ENCODE measurements at regions not wholly inside any gene's neighbourhood (a gene's known extent, or its start where the extent isn't known, plus 50 kb on each side); places are given as distances from the start of the nearest gene placed in this dataset.
"Not testable (repeated sequence)": the region's sequence is repeated elsewhere in the genome, so short reads cannot be mapped to it uniquely, and the experiment has no call there.

DNA sequence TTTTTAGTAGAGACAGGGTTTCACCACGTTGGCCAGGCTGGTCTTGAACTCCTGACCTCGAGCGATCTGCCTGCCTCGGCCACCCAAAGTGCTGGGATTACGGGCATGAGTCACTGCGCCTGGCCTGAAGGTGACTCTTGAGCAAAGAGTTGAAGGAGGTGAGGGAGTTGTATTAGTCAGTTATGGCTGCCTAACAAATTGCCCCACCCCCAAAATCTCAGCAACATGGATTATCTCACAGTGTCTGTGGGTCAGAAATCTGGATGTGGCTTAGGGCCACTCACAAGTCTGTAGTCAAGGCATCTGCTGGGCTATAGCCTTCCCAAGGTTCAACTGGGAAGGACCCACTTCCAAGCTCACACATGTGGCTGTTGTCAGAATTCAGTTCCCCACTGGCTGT, 52.8 kb upstream of the ADGRE5 start:
- H3K9ac ChIP-seq = no peak overlapping the region

GRCh38 chr19:14327061-14327460, 54.2 kb upstream of the ADGRE5 start:
- not testable (repeated sequence) for H3K4me1 Mint-ChIP-seq; H3K27me3 Mint-ChIP-seq (ENCODE audit: insufficient read depth, low read depth); H3K4me3 ChIP-seq; H3K9ac ChIP-seq; H3K36me3 ChIP-seq; H3K4me3 Mint-ChIP-seq; H3K27ac Mint-ChIP-seq; H3K9me3 ChIP-seq (ENCODE audit: low read depth); H3K4me1 ChIP-seq; H3K36me3 Mint-ChIP-seq; H3K27me3 ChIP-seq; H3F3A ChIP-seq (ENCODE audit: low read depth); H3K9me3 Mint-ChIP-seq; H3K27ac ChIP-seq; H3K4me2 ChIP-seq; DNase-seq (ENCODE audit: low spot score); H2AFZ ChIP-seq (replicated peaks); H3K79me2 ChIP-seq (ENCODE audit: low read depth); H4K20me1 ChIP-seq (ENCODE audit: low read depth)

More for the DNA sequence above, 52.8 kb upstream of the ADGRE5 start:
- H3K9me3 Mint-ChIP-seq = no peaks in the 10 kb centered on the region
- H3K4me1 Mint-ChIP-seq = peaks cover 7% of the 10 kb centered on the region
- no peaks in the 10 kb centered on the region for H3K9me3 ChIP-seq (ENCODE audit: low read depth)
- H3K27ac Mint-ChIP-seq = no peak overlapping the region
- no peak overlapping the region for H3K4me3 Mint-ChIP-seq
- no peak overlapping the region for H2AFZ ChIP-seq (replicated peaks)
- peaks cover 2% of the 10 kb centered on the region for H3F3A ChIP-seq (ENCODE audit: low read depth)
- no peak overlapping the region for H3K4me3 ChIP-seq
- H3K27me3 Mint-ChIP-seq (ENCODE audit: insufficient read depth, low read depth) = peaks cover 4% of the 10 kb centered on the region
- H3K27me3 ChIP-seq = no peaks in the 10 kb centered on the region
- H3K36me3 Mint-ChIP-seq = no peaks in the 10 kb centered on the region
- peaks cover 2% of the 10 kb centered on the region for H3K4me1 ChIP-seq
- TF ChIP-seq, protein P1, sequence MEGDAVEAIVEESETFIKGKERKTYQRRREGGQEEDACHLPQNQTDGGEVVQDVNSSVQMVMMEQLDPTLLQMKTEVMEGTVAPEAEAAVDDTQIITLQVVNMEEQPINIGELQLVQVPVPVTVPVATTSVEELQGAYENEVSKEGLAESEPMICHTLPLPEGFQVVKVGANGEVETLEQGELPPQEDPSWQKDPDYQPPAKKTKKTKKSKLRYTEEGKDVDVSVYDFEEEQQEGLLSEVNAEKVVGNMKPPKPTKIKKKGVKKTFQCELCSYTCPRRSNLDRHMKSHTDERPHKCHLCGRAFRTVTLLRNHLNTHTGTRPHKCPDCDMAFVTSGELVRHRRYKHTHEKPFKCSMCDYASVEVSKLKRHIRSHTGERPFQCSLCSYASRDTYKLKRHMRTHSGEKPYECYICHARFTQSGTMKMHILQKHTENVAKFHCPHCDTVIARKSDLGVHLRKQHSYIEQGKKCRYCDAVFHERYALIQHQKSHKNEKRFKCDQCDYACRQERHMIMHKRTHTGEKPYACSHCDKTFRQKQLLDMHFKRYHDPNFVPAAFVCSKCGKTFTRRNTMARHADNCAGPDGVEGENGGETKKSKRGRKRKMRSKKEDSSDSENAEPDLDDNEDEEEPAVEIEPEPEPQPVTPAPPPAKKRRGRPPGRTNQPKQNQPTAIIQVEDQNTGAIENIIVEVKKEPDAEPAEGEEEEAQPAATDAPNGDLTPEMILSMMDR (IDR thresholded peaks at IDR 0.05) = no peak
- TF ChIP-seq EZH2phosphoT487 (IDR thresholded peaks at IDR 0.05) = no peak
- TF ChIP-seq EZH2 (IDR thresholded peaks at IDR 0.05) = no peak
- DNase-seq (ENCODE audit: low spot score) = no peak
- H4K20me1 ChIP-seq (ENCODE audit: low read depth) = no peaks in the 10 kb centered on the region
- H3K27ac ChIP-seq = no peak overlapping the region
- H3K79me2 ChIP-seq (ENCODE audit: low read depth) = no peaks in the 10 kb centered on the region
- no peaks in the 10 kb centered on the region for H3K36me3 ChIP-seq
- H3K4me2 ChIP-seq = no peak overlapping the region

- Histone ChIP-seq H3K27ac (no peak overlapping the region), H2AFZ (replicated peaks) (no peak overlapping the region), H3F3A (ENCODE audit: low read depth) (peaks cover 5% of the 10 kb centered on the region), H3K4me3 (no peak overlapping the region), H3K4me2 (no peak overlapping the region), H3K27me3 (no peaks in the 10 kb centered on the region), H3K36me3 (no peaks in the 10 kb centered on the region), H3K9ac (no peak overlapping the region), H3K9me3 (ENCODE audit: low read depth) (no peaks in the 10 kb centered on the region), H4K20me1 (ENCODE audit: low read depth) (no peaks in the 10 kb centered on the region), H3K4me1 (no peaks in the 10 kb centered on the region), H3K79me2 (ENCODE audit: low read depth) (no peaks in the 10 kb centered on the region)
- Mint-ChIP-seq H3K36me3 (no peaks in the 10 kb centered on the region), H3K9me3 (peaks cover 4% of the 10 kb centered on the region), H3K27ac (no peak overlapping the region), H3K4me1 (peaks cover 7% of the 10 kb centered on the region), H3K4me3 (no peak overlapping the region), H3K27me3 (ENCODE audit: insufficient read depth, low read depth) (peaks cover 9% of the 10 kb centered on the region)
- DNase-seq (ENCODE audit: low spot score) = no peak
- TF ChIP-seq EZH2phosphoT487 (IDR thresholded peaks at IDR 0.05) (no peak), EZH2 (IDR thresholded peaks at IDR 0.05) (no peak)
- TF ChIP-seq, protein P1 (IDR thresholded peaks at IDR 0.05) = no peak
Measured at GRCh38 chr19:14325863-14326262, 55.4 kb upstream of the ADGRE5 start.

DNA sequence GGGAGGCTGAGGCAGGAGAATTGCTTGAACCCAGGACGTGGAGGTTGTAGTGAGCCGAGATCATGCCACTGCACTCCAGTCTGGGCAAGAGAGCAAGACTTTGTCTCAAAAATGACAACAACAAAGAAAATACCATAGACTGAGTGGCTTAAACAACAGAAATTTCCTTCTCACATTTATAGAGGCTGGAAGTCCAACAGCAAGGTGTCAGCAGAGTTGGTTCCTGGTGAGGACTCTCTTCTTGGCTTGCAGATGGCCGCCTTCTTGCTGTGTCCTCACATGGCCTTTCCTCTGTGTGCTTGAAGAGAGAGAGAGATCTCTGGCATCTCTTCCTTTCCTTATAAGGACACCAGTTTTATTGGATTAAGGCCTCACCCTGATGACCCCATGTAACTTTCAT, 56.1 kb upstream of the ADGRE5 start:
- no peak overlapping the region for H3K9ac ChIP-seq
- peaks cover 7% of the 10 kb centered on the region for H3K4me1 Mint-ChIP-seq
- H3K4me1 ChIP-seq = no peaks in the 10 kb centered on the region
- H3K36me3 ChIP-seq = no peaks in the 10 kb centered on the region
- H3K4me3 Mint-ChIP-seq = no peak overlapping the region
- no peaks in the 10 kb centered on the region for H3K27me3 ChIP-seq
- H3K27ac Mint-ChIP-seq = no peak overlapping the region
- TF ChIP-seq, protein P1 (IDR thresholded peaks at IDR 0.05) = no peak
- no peak for TF ChIP-seq EZH2phosphoT487 (IDR thresholded peaks at IDR 0.05)
- TF ChIP-seq EZH2 (IDR thresholded peaks at IDR 0.05) = no peak
- H3K4me2 ChIP-seq = no peak overlapping the region
- no peaks in the 10 kb centered on the region for H3K36me3 Mint-ChIP-seq
- no peak overlapping the region for H3K4me3 ChIP-seq
- no peak for DNase-seq (ENCODE audit: low spot score)
- no peak overlapping the region for H3K27ac ChIP-seq
- H3K9me3 ChIP-seq (ENCODE audit: low read depth) = no peaks in the 10 kb centered on the region
- peaks cover 5% of the 10 kb centered on the region for H3F3A ChIP-seq (ENCODE audit: low read depth)
- no peaks in the 10 kb centered on the region for H3K79me2 ChIP-seq (ENCODE audit: low read depth)
- H4K20me1 ChIP-seq (ENCODE audit: low read depth) = no peaks in the 10 kb centered on the region
- H2AFZ ChIP-seq (replicated peaks) = no peak overlapping the region
- H3K9me3 Mint-ChIP-seq = peaks cover 4% of the 10 kb centered on the region
- peaks cover 9% of the 10 kb centered on the region for H3K27me3 Mint-ChIP-seq (ENCODE audit: insufficient read depth, low read depth)
